GM23338 (cell line): ENCODE measurements at regions not wholly inside any gene's neighbourhood (a gene's known extent, or its start where the extent isn't known, plus 50 kb on each side); places are given as distances from the start of the nearest gene placed in this dataset.

Experiments
- ATAC-seq: fragments of 200-7000 bp; cut with Tn5 transposase; 3 replicates; pipeline ENCODE4 v1.9.1; 2020
- DNase-seq: peaks from one replicate; pipeline ENCODE4 v3.0.0-alpha.2; 2015; ENCODE audit warnings: low spot score
- H2AFZ ChIP-seq: fragments of 200-600 bp; sonication (generic); 2 replicates; pipeline ENCODE4 v1.8.0; 2016; ENCODE audit warnings: antibody characterized with exemption, mild to moderate bottlenecking, moderate library complexity
- H3F3A ChIP-seq: fragments of 200-600 bp; sonication (generic); replicated peaks from 2 replicates; pipeline ENCODE4 v1.8.0; 2017; ENCODE audit warnings: antibody characterized with exemption, mixed run types, low read depth
- H3K27ac ChIP-seq: fragments of 200-600 bp; sonication (generic); 2 replicates; pipeline ENCODE4 v1.6.1; 2016; ENCODE audit warnings: low read depth
- H3K27me3 ChIP-seq: fragments of 200-600 bp; sonication (generic); 2 replicates; pipeline ENCODE4 v1.8.0; 2016; ENCODE audit warnings: mild to moderate bottlenecking, mixed run types, moderate library complexity; ENCODE audit not compliant: insufficient read depth
- H3K36me3 ChIP-seq: fragments of 200-600 bp; sonication (generic); 2 replicates; pipeline ENCODE4 v1.8.0; 2016; ENCODE audit warnings: mild to moderate bottlenecking; ENCODE audit not compliant: insufficient read depth
- H3K4me1 ChIP-seq: fragments of 200-600 bp; sonication (generic); 2 replicates; pipeline ENCODE4 v1.8.0; 2016; ENCODE audit warnings: mild to moderate bottlenecking, moderate library complexity; ENCODE audit not compliant: insufficient read depth
- H3K4me2 ChIP-seq: fragments of 200-600 bp; sonication (generic); 2 replicates; pipeline ENCODE4 v1.7.1; 2017; ENCODE audit warnings: mixed run types
- H3K4me3 ChIP-seq: fragments of 200-600 bp; sonication (generic); 2 replicates; pipeline ENCODE4 v1.6.1; 2016; ENCODE audit warnings: mixed run types
- H3K79me2 ChIP-seq: fragments of 200-600 bp; sonication (generic); replicated peaks from 2 replicates; pipeline ENCODE4 v1.8.0; 2017; ENCODE audit warnings: mild to moderate bottlenecking; ENCODE audit not compliant: insufficient read depth
- H3K9me2 ChIP-seq: fragments of 200-600 bp; sonication (generic); 2 replicates; pipeline ENCODE4 v1.8.0; 2017; ENCODE audit not compliant: insufficient read depth
- H4K20me1 ChIP-seq: fragments of 200-600 bp; sonication (generic); replicated peaks from 2 replicates; pipeline ENCODE4 v1.8.0; 2017; ENCODE audit warnings: mild to moderate bottlenecking; ENCODE audit not compliant: insufficient read depth
- H3K27ac Mint-ChIP-seq: 2 replicates; pipeline ENCODE4 v1.8.0; 2020; ENCODE audit warnings: inconsistent platforms, mild to moderate bottlenecking, moderate library complexity, mixed read lengths
- H3K27me3 Mint-ChIP-seq: 3 replicates; pipeline ENCODE4 v1.8.0; 2022; ENCODE audit warnings: low read depth, mild to moderate bottlenecking, moderate library complexity, mixed read lengths, inconsistent platforms; ENCODE audit not compliant: insufficient read depth, poor library complexity
- H3K36me3 Mint-ChIP-seq: 3 replicates; pipeline ENCODE4 v1.8.0; 2021; ENCODE audit warnings: low read depth, mild to moderate bottlenecking, inconsistent platforms, moderate library complexity, mixed read lengths
- H3K4me1 Mint-ChIP-seq: 3 replicates; pipeline ENCODE4 v1.8.0; 2020; ENCODE audit warnings: mild to moderate bottlenecking, inconsistent platforms, mixed read lengths
- H3K4me3 Mint-ChIP-seq: 3 replicates; pipeline ENCODE4 v1.8.0; 2021; ENCODE audit warnings: moderate library complexity, mild to moderate bottlenecking, inconsistent platforms, mixed read lengths
- H3K9me3 Mint-ChIP-seq: 3 replicates; pipeline ENCODE4 v1.8.0; 2020; ENCODE audit warnings: moderate library complexity, mild to moderate bottlenecking, inconsistent platforms, mixed read lengths
- CREB1 ChIP-seq: fragments of 250-450 bp; sonication (Bioruptor Pico); IDR thresholded peaks from 2 replicates; pipeline ENCODE4 v1.5.0; 2020; ENCODE audit warnings: low read depth, mild to moderate bottlenecking, moderate library complexity
- CTCF ChIP-seq, 2 experiments: fragments of 200-600 bp in 1 of 2; sonication (generic) in 1 of 2; conservative IDR thresholded peaks; 2 replicates each; pipeline versions ENCODE4 v1.5.1 to v1.6.1; 2016 to 2017; ENCODE audit warnings: antibody characterized with exemption in 2 of 2, low read depth in 2 of 2, mild to moderate bottlenecking in 2 of 2, moderate library complexity in 1 of 2
- ETS1 ChIP-seq: IDR thresholded peaks from 2 replicates; pipeline ENCODE4 v1.6.1; 2016; ENCODE audit warnings: antibody characterized with exemption
- EZH2 ChIP-seq: fragments of 200-600 bp; sonication (generic); IDR thresholded peaks from one replicate; pipeline ENCODE4 v1.8.0; 2017; ENCODE audit warnings: antibody characterized with exemption, mild to moderate bottlenecking, low read depth; ENCODE audit not compliant: unreplicated experiment
- EZH2phosphoT487 ChIP-seq: fragments of 200-600 bp; sonication (generic); IDR thresholded peaks from one replicate; pipeline ENCODE4 v1.8.1; 2018; ENCODE audit warnings: antibody characterized with exemption; ENCODE audit not compliant: unreplicated experiment
- JUNB ChIP-seq: IDR thresholded peaks from one replicate; pipeline ENCODE4 v1.6.1; 2016; ENCODE audit warnings: antibody characterized with exemption; ENCODE audit not compliant: unreplicated experiment
- NANOG ChIP-seq: IDR thresholded peaks from 2 replicates; pipeline ENCODE4 v1.6.1; 2016; ENCODE audit warnings: antibody characterized with exemption, borderline replicate concordance
- POLR2AphosphoS5 ChIP-seq: IDR thresholded peaks from 2 replicates; pipeline ENCODE4 v1.6.1; 2016; ENCODE audit warnings: antibody characterized with exemption, low read depth
- REST ChIP-seq: IDR thresholded peaks from one replicate; pipeline ENCODE4 v1.6.1; 2018; ENCODE audit warnings: antibody characterized with exemption; ENCODE audit not compliant: unreplicated experiment
- STAT1 ChIP-seq: IDR thresholded peaks from one replicate; pipeline ENCODE4 v1.6.1; 2016; ENCODE audit warnings: antibody characterized with exemption; ENCODE audit not compliant: unreplicated experiment
- ZNF114 ChIP-seq: fragments of 250-450 bp; sonication (Bioruptor Pico); IDR thresholded peaks from 2 replicates; pipeline ENCODE4 v1.5.0; 2020; ENCODE audit warnings: mild to moderate bottlenecking, moderate library complexity
- ZNF331 ChIP-seq: fragments of 250-450 bp; sonication (Bioruptor Pico); IDR thresholded peaks from 2 replicates; pipeline ENCODE4 v1.5.0; 2020; ENCODE audit warnings: low read depth, mild to moderate bottlenecking, moderate library complexity
- ZNF462 ChIP-seq: fragments of 250-450 bp; sonication (Bioruptor Pico); IDR thresholded peaks from 2 replicates; pipeline ENCODE4 v1.5.0; 2020; ENCODE audit warnings: mild to moderate bottlenecking, moderate library complexity

GRCh38 chr13:73284081-73284874 lies 225.5 kb downstream of the KLF5 start:
- Histone ChIP-seq H3K36me3 (no peaks in the 10 kb centered on the region), H3F3A (no peaks in the 10 kb centered on the region), H3K9me2 (no peaks in the 10 kb centered on the region), H4K20me1 (no peaks in the 10 kb centered on the region), H3K4me3 (no peak overlapping the region), H3K27ac (no peak overlapping the region), H3K79me2 (no peaks in the 10 kb centered on the region), H3K4me1 (no peaks in the 10 kb centered on the region), H3K27me3 (no peaks in the 10 kb centered on the region), H3K4me2 (no peak overlapping the region), H2AFZ (no peak overlapping the region)
- Mint-ChIP-seq H3K27me3 (peaks cover 2% of the 10 kb centered on the region), H3K9me3 (no peaks in the 10 kb centered on the region), H3K4me3 (no peak overlapping the region), H3K27ac (no peak overlapping the region), H3K36me3 (no peaks in the 10 kb centered on the region), H3K4me1 (no peaks in the 10 kb centered on the region; the same call in 2 of the 3 replicates)
- ATAC-seq (no peak), DNase-seq (no peak)
- TF ChIP-seq CTCF (conservative IDR thresholded peaks at IDR 0.05; ENCODE audit: low read depth in 2 of 2): no peak
- TF ChIP-seq REST: no peak
- TF ChIP-seq STAT1: no peak
- no peak for TF ChIP-seq ZNF462
- TF ChIP-seq EZH2: no peak
- TF ChIP-seq EZH2phosphoT487: no peak
- TF ChIP-seq CREB1: no peak
- TF ChIP-seq ZNF331 (CRISPR knock-in tag): no peak
- TF ChIP-seq JUNB: no peak
- TF ChIP-seq POLR2AphosphoS5: no peak
- no peak for TF ChIP-seq ETS1
- no peak for TF ChIP-seq ZNF114 (CRISPR knock-in tag)
- no peak for TF ChIP-seq NANOG
